GM12865 (cell line): ENCODE measurements at regions not wholly inside any gene's neighbourhood (a gene's known extent, or its start where the extent isn't known, plus 50 kb on each side); places are given as distances from the start of the nearest gene placed in this dataset.
"Not testable (repeated sequence)": the region's sequence is repeated elsewhere in the genome, so short reads cannot be mapped to it uniquely, and the experiment has no call there.

Experiments used
- DNase-seq: peaks from one replicate; pipeline ENCODE4 v3.0.0; 2010; ENCODE audit warnings: low read depth
- H3K4me3 ChIP-seq: 2 replicates; pipeline ENCODE4 v1.5.1; 2011; ENCODE audit warnings: mild to moderate bottlenecking, low read depth, low read length, control low read depth
- CTCF ChIP-seq: IDR thresholded peaks from 2 replicates; pipeline ENCODE4 v1.5.1; 2011; ENCODE audit warnings: low read length, control low read depth, low read depth, inconsistent platforms; ENCODE audit not compliant: insufficient read depth; ENCODE audit errors: missing control alignments

DNA sequence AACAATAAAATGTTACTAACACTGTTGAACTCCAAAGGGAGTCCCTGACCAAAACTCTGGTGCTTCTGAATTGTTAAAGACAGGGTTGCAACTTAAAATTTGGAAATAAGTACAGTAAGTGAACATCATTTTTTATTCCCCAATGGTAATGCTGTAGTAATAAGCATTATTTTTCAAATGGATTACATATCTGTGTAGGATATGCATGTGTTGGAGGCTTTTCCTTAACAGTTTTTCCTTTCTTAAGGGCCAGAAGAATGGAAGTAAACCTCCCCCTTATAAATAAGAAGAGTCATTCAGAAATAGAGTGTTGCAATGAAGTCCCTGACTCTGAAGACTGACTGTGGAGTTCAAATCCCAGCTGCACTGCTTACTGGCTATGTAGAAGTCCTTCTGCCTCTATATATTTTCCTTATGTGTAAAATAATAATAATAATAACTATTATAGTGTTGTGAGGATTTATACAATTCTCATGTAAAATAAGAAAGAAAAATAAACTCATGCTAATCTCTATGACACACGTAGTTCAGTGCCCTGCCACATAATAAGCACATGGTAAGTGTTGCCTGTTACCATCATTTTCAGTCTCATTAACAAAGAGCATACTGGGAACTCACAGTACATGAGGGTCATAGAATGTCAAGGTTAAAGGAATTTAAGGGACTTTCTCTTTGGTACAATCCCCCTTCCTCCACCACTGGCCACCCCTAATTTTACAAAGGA lies 129.8 kb upstream of the SMLR1 start:
- peak overlapping the region; percentile 5; the same call in 1 of the 2 replicates for H3K4me3 ChIP-seq
- no peak for TF ChIP-seq CTCF
- no peak for DNase-seq

DNA sequence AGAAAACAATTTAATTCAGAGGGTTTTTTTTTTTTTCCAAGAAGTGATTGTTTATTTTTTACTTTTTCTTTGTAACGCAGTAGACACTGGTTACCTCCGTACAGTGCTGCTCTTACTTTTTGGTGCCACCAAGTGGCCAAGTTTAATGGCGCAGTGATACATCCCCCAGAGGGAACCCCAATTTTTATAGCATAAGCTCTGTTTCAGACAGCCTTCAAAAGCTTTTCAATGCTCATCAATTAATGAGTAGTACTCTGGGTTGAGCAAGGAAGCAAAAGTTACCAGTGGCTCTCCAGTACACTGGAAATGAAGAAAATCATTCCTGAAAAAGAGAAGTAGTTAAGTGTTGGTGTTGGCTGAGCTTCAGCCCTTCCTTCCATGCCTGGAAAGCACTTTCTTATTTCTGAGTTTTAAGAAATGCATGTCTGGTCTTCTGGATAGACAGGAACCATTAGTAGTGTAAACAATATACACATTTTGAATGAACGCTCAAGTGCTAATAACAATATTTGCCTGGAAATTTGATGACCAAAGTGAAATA lies 129.1 kb upstream of the SMLR1 start:
- TF ChIP-seq CTCF = peak; percentile 73
- DNase-seq = peak; percentile 73
- H3K4me3 ChIP-seq = peak overlapping the region; percentile 5; the same call in 1 of the 2 replicates

DNA sequence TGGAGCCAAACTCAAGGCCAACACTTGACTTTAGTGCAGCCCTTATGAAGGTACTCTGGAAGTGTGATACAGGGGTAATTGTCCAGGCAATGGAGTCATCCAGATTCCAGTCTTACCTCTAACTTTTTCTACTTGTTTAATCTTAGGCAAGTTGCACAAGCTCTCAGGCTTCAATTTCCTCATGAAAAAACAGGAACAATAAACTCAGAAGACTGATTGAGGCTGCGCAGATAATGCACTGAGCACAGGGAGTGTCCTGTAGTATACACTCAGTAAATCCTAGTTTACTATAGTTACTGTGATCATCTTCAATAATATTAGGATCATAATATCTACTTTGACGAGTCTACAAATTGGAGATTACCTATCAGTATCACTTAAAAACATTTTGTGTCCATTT lies 127.5 kb upstream of the SMLR1 start:
- TF ChIP-seq CTCF = no peak
- H3K4me3 ChIP-seq = no peak overlapping the region
- no peak for DNase-seq

GRCh38 chr6:130700397-130700796 lies 126.8 kb upstream of the SMLR1 start:
- no peak for TF ChIP-seq CTCF
- DNase-seq = no peak
- H3K4me3 ChIP-seq = no peak overlapping the region

GRCh38 chr6:130708338-130708737 lies 118.9 kb upstream of the SMLR1 start:
- no peak for DNase-seq
- TF ChIP-seq CTCF = no peak
- H3K4me3 ChIP-seq = no peak overlapping the region

GRCh38 chr6:130711641-130712040 lies 115.6 kb upstream of the SMLR1 start:
- DNase-seq, H3K4me3 ChIP-seq: not testable (repeated sequence)

- H3K4me3 ChIP-seq = no peak overlapping the region
- no peak for TF ChIP-seq CTCF
- no peak for DNase-seq
These were observed 114.1 kb upstream of the SMLR1 start for GRCh38 chr6:130713144-130713543.
